Endometrium (tissue), 2 donors: ENCODE measurements at regions not wholly inside any gene's neighbourhood (a gene's known extent, or its start where the extent isn't known, plus 50 kb on each side); places are given as distances from the start of the nearest gene placed in this dataset.
"Not testable (repeated sequence)": the region's sequence is repeated elsewhere in the genome, so short reads cannot be mapped to it uniquely, and the experiment has no call there.

ENCODE experiments used
- FAIRE-seq: peaks from 2 replicates; lab custom pipeline; 2012; peaks lifted over from hg19 to GRCh38; lab: Jason Lieb, UNC
- donor health status: control.
- donor health status: control.

GRCh38 chr6:131336596-131336995, 201.3 kb downstream of the AKAP7 start:
- FAIRE-seq: no peak

- FAIRE-seq: not testable (repeated sequence)
Observed at GRCh38 chr6:131346896-131347295, 211.6 kb downstream of the AKAP7 start.

- FAIRE-seq: no peak
Observed at GRCh38 chr6:131348572-131348971, 213.3 kb downstream of the AKAP7 start.

GRCh38 chr6:131349199-131349598, 213.9 kb downstream of the AKAP7 start:
- FAIRE-seq: no peak

- FAIRE-seq: no peak
Observed at GRCh38 chr6:131353106-131353505, 217.8 kb downstream of the AKAP7 start.

GRCh38 chr6:131353876-131354275, 218.6 kb downstream of the AKAP7 start:
- FAIRE-seq: no peak

- no peak for FAIRE-seq
Observed at GRCh38 chr6:131354356-131354755, 218.7 kb upstream of the ARG1 start.

GRCh38 chr6:131356161-131356560, 216.9 kb upstream of the ARG1 start:
- no peak for FAIRE-seq

- FAIRE-seq: no peak
Observed at GRCh38 chr6:131357501-131357900, 215.5 kb upstream of the ARG1 start.

GRCh38 chr6:131362070-131362469, 211.0 kb upstream of the ARG1 start:
- no peak for FAIRE-seq

GRCh38 chr6:131362696-131363095, 210.3 kb upstream of the ARG1 start:
- FAIRE-seq: no peak

GRCh38 chr6:131363947-131364834, 208.8 kb upstream of the ARG1 start:
- no peak for FAIRE-seq

GRCh38 chr6:131366223-131366622, 206.8 kb upstream of the ARG1 start:
- no peak for FAIRE-seq

- no peak for FAIRE-seq
Observed at GRCh38 chr6:131367206-131367873, 205.7 kb upstream of the ARG1 start.

- peak; percentile 71 for FAIRE-seq
Observed at GRCh38 chr6:131368198-131368911, 204.7 kb upstream of the ARG1 start.

GRCh38 chr6:131372535-131372934, 200.5 kb upstream of the ARG1 start:
- FAIRE-seq: no peak

GRCh38 chr6:131377112-131377705, 195.8 kb upstream of the ARG1 start:
- FAIRE-seq: no peak

GRCh38 chr6:131378874-131379273, 194.2 kb upstream of the ARG1 start:
- FAIRE-seq: no peak

- no peak for FAIRE-seq
Observed at GRCh38 chr6:131379948-131380347, 193.1 kb upstream of the ARG1 start.

GRCh38 chr6:131381052-131381708, 191.8 kb upstream of the ARG1 start:
- FAIRE-seq: no peak

GRCh38 chr6:131381709-131382093, 191.3 kb upstream of the ARG1 start:
- peak; percentile 39 for FAIRE-seq

GRCh38 chr6:131382631-131383030, 190.4 kb upstream of the ARG1 start:
- no peak for FAIRE-seq
